ENCODE measurements at regions not wholly inside any gene's neighbourhood (a gene's known extent, or its start where the extent isn't known, plus 50 kb on each side); places are given as distances from the start of the nearest gene placed in this dataset.
"Not testable (repeated sequence)": the region's sequence is repeated elsewhere in the genome, so short reads cannot be mapped to it uniquely, and the experiment has no call there.

DNA sequence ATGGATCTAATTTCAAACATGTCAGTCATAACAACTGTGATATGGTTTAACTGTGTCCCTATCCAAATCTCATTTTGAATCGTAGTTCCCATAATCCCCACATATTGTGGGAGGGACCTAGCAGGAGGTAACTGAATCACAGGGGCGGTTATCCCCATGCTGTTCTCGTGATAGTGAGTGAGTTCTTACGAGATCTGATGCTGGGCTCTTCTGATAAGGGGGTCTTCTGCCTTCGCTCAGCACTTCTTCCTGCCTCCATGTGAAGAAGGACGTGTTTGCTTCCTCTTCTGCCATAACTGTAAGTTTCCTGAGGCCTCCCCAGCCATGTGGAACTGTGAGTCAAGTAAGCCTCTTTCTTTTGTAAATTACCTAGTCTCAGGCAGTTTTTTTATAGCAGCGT, 138.0 kb upstream of the PCGF5 start:
- DNase-seq (ENCODE audit: low spot score), result no peak

DNA sequence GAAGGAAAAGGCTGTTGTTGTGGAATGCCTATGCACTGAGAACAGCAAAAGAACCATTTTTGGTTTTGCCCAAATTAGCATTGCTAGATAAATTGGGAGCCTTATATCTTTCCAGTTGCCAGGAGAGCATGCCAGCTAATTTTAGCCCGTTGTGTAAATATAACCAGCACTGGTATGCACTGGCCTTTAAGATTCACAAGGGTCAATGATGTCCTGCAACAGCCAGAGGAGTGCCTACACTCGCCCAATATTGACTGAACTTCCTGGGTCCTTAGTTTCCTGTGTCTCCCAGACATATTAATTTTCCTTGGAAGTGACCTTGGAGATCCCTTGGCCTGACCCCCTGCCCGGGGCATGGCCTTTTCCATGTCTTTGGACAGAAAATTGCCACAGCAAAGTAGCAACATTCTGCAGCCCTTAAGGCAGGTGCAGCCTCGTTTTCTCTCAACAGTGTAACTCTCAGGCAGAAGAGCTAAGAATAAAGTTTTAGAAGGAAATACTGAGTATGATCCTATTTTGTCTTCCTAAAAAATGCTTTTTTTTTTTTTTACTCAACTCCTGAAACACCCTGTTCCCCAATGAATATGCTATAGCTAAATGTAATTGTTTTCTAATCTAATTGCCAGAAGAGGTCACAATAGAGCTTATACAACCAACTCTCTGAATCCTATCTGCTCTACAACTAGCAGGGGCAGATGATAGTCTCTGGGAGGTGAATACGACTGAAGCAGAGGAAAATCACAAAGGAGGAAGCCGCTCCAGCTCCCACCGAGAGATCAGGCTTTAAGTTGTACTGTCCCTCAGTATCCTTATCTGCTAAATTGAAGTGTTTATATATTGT, 131.9 kb upstream of the PCGF5 start:
- DNase-seq (ENCODE audit: low spot score), result no peak

DNA sequence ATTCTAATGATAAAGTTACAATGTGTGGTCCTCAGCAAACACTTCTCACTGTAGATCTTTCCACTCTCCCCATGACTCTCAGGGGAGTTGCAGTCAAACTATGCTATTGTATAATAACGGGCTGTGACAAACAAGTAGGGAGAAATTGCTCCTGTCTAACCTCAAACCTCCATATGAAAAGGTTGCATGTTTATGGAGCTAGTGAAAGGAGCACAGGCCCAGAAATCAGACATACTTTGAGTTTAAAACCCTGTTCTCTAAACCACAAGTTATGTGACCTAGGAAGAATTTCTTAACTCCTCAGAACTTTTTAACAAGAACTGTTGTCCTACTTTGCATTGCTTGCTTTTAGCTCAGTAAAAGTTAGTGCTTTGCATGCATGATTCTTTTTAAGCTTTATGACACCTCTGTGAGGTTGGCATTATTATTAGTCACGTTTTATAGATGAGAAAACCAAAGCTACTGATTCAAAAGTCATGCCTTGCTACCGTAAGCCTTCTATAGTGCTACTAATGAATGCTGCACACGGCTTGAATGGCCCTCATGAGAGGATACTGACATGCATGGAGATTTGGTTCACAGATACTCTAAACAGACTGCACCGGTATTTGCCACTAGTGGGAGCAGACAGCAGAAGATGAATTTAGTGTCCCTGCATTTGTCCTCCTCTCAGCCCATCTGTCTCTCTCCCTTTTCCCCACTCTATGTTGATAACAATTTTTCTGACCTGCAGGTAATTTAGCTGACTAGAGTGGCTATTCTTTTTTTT, 129.5 kb upstream of the PCGF5 start:
- DNase-seq (ENCODE audit: low spot score), result no peak

DNA sequence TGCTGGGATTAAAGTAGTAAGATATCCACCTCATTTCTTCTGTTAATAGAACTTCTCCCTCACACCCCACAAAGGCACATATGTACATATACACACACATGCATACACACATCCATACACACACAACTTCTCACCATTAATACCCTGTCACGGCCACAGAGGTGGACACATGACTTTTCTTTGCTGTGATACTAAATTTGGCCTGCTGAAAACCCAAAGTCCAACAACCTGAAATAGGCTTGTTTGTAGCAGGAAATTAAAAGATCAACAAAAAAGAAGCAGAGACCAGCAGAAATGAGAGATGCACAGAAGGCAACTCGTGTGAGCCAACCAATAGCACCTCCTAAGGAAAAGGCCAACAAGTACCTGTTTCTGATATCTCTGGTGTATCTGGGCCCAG, 128.7 kb upstream of the PCGF5 start:
- DNase-seq (ENCODE audit: low spot score), result no peak

DNA sequence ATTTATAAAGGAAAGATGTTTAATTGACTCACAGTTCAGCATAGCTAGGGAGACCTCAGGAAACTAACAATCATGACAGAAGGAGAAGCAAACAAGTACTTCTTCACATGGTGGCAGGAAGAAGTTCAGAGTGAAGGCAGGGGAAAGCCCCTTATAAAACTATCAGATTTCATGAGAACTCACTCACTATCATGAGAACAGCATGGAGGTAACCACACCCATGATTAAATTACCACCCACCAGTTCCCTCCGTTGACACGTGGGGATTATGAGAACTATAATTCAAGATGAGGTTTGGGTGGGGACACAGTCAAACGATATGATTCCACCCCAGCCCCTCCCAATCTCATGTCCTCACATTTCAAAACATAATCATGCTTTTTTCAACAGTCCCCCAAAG, 124.2 kb upstream of the PCGF5 start:
- DNase-seq (ENCODE audit: low spot score), result no peak

DNA sequence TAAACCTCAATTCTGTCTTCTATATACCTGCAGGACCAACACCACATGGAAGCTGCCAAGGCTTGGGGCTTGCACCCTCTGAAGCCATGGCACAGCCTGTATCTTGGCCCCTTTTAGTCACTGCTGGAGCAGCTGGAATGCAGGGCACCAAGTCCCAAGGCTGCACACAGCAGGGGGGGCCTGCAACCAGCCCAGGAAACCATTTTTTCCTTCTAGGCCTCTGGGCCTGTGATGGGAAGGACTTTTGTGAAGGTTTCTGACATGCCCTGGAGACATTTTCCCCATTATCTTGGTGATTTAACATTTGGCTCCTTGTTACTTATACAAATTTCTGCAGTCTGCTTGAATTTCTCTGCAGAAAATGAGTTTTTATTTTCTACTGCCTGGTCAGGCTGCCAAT, 123.2 kb upstream of the PCGF5 start:
- DNase-seq (ENCODE audit: low spot score), result no peak

DNA sequence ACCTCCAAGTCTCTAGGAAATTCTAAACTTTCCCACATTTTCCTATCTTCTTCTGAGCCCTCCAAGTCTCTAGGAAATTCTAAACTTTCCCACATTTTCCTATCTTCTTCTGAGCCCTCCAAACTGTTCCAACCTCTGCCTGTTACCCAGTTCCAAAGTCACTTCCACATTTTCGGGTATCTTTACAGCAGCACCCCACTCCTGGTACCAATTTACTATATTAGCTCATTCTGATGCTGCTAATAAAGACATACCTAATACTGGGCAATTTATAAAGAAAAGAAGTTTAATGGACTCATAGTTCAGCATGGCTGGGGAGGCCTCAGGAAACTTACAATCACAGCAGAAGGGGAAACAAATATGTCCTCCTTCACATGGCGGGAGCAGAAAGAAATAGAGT, 122.4 kb upstream of the PCGF5 start:
- DNase-seq (ENCODE audit: low spot score), result not testable (repeated sequence)

DNA sequence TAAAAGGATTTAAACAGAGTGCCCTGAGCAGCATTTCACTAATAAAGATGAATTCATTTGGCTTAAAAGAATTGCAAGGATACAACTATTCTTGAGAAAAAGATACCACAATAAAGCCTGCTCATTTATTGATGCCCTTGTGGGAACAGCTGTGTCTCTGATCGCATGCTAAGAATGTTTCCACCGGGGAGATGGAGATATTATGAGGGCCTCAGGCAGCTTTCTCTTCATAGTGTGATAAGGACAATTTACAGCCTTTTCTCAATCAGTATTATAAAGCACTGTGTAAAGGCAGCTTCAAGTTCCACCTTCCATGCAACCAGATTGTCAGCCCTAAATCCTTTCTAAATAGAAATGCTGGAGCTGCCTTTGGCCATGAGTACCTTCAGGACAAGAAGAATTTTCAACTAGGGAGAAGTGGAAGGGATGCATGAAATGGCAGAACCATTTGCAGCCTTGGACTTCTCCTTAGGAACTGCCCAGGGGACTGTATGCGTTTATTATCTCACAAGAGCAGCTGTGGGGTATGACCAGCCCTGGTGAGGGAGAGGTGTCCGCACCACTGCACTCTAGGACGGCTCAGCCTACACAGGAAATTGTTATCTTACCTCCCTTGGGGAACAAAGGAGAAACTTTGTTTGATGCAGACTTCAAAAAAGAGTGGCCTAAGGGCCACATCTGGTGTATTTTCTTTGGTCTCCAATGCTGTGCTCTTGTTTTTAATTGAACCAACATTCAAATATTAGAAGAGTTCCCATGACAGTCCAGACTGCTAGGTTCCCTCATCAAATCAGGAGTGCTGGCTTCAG, 116.9 kb upstream of the PCGF5 start:
- no peak for DNase-seq (ENCODE audit: low spot score)

DNA sequence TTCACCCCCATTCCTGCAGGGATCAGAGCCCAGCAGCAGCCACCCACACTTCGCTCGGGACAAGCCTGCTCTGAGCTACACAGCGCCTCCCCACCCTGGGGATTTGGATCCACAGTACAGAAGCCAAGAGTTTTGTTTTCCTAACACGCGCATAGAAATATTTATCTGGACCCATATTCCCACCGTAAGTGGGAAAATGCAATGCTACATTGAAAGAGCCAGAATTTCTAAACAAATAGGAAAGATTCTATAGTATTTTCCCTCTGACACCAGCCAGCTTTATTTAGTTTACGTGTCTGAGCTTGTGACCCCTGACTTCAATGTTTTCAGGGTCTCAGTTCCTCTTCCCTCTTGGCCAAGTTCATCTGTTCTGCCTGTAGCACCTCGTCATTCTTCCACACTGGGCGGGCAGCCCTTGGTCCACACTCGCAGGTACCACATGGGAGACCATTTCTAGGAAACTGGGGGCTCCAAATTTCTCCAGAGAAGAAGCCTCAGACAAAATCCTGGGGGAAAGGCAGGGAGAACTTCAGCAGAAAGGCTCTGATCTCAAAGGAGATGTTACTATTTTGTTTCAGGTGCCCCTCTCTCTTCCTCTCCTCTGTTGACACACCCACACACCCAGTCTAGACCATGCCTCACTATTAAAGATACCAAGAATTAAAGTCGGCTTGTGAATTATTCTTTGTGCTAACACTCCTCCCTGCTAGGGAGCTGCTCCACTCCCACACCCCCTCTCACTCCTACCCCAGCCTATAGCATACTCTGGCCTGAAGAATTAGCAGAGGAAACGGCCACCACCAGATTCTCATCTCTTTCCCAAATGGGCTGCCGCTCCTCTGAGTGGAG, 116.0 kb upstream of the PCGF5 start:
- DNase-seq (ENCODE audit: low spot score), result no peak

DNA sequence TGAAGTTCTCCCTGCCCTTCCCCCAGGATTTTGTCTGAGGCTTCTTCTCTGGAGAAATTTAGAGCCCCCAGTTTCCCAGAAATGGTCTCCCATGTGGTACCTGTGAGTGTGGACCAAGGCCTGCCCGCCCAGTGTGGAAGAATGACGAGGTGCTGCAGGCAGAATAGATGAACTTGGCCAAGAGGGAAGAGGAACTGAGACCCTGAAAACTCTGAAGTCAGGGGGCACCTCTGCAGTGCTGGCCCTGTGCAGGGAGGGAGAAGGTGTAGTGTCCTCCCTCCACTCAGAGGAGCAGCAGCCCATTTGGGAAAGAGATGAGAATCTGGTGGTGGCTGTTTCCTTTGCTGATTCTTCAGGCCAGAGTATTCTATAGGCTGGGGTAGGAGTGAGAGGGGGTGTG, 115.2 kb upstream of the PCGF5 start:
- no peak for DNase-seq (ENCODE audit: low spot score)

DNA sequence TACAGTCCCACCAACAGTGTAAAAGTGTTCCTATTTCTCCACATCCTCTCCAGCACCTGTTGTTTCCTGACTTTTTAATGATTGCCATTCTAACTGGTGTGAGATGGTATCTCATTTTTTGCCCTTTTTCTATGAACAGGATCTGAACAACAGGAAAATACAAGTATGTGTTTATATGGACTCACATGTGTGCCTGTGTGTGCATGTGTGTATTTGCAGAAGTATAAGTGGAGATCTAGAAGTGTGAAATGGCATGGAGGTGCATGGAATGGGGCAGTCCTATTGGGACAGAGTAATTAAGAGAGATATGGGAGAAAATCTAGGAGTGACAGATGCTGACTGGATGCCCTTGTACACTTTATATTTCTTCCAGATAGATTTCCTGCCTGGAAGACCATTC, 111.6 kb upstream of the PCGF5 start:
- DNase-seq (ENCODE audit: low spot score), result no peak

DNA sequence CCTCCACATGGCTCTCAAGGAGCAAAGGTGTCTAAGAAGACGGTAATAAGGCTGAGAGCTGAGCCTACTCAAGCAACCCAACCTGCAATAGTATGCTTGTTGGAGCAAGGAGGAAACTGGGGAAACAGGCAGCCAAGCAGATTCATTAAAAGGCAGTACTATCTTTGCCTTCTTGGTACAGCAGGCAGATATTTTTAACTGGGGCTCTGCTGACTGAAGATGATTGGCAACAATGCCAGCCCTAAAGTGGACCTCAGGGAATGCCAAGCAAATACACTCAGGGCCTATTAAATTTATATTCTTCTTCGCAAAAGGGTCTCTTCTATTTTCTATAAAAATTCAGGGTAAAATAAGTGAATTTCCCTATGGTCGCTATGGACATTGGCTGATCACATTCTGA, 109.4 kb upstream of the PCGF5 start:
- DNase-seq (ENCODE audit: low spot score), result no peak

DNA sequence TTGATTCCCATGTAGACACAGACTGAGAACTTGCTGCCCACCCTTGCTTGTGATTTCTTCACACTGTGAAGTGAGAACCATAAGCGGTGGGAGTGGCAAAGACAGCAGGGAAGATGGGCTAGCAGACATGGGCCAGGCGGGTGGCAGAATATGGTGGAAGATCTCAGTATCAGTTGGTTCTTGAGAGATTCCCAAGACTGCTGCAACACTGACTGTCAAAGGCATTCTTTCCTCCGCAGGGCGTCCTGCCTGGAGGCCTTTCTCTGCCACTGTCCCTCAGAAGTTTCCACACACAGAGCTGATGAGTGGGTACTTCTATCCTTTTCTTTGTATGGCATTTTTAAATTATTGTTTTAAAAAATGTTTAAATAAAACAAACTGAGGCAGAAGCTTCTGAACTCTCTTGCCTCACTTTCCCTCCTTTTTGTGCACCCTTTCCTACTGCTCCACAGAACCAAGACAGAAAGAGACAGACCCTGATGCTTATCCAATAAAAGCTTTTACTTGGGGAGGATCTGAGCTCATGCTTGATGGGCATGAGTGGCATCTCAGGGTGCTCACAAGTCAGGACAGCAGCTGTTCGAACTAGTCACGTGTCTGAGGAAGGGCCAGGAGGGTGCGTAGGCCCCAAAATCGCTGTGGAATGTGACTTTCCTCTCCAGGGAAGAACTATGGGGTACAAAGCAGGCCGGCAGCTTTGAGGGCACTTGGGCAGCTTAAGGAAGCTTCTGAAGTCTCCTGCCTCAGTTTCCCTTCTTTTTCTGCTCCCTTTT, 104.7 kb upstream of the PCGF5 start:
- no peak for DNase-seq (ENCODE audit: low spot score)

DNA sequence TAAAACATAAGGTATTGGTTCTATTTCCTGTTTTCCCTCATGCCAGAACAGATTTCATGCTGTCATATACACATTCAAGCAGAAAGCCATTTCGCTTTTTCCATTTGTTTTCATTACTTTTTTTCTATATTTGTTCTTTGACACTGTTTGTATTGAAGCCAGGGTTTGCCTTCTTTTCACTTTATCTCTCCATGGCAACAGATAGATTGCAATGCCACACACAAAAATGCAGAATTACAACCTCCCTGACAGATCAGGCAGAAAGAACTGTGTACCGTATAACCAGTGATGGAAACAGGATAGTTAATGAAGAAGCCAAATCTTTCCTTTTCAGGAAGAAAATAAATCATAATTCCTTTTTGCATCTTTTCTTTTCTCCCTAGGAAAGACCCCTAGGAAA, 103.0 kb upstream of the PCGF5 start:
- DNase-seq (ENCODE audit: low spot score), result no peak

DNA sequence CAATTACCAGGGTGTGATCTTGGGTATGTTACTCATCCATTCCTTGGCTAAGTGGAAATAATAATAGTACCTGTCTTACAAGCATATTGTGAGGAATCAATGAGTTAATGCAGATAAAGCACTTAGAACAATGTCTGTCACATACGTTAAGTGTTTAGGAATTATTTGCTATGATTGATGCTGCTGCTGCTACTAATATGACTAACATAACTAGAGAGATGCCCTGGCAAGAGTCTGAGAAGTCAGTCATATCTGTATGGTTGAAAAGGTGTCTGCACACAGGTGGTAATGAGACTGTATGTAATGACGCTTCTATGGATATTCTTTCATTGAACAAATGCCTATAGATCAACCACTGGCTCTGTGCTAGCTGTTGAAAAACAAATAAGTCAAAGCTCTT, 100.1 kb upstream of the PCGF5 start:
- no peak for DNase-seq (ENCODE audit: low spot score)

DNA sequence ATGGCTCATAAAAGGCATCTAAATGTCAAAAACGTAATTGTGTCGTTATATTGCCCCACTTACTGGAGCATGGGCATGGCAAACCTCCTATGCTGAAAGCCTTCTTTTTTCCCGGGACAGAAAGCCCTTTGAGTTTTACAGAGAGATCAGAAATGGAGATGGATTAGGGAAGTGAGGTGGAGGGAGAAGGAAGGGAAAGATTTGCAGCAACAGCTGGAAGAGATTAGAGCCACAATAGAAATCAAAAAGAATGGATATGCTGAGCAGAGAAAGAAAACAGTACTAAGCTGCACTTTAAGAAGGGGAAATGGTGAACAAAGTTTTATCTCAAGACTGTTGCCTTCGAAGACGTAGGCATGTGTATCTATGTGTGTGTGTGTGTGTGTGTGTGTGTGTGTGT, 97.2 kb upstream of the PCGF5 start:
- DNase-seq (ENCODE audit: low spot score), result no peak

DNA sequence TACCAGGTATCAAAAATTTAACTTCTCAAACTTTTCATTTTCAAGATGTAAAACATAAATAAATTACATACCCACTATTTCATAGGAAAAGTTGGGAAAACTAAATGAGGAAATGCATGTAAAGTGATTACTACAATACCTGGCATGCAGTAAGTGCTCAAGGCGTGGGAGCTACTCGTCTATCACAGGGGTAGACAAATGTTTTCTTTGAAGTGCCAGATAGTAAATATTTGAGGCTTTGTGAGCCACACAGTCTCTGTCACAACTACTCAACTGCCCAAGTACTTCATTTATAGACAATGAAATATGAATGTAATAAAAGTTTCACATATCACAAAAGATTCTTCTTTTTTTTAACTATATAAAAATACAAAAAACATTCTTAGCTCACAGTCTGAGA, 96.4 kb upstream of the PCGF5 start:
- no peak for DNase-seq (ENCODE audit: low spot score)

DNA sequence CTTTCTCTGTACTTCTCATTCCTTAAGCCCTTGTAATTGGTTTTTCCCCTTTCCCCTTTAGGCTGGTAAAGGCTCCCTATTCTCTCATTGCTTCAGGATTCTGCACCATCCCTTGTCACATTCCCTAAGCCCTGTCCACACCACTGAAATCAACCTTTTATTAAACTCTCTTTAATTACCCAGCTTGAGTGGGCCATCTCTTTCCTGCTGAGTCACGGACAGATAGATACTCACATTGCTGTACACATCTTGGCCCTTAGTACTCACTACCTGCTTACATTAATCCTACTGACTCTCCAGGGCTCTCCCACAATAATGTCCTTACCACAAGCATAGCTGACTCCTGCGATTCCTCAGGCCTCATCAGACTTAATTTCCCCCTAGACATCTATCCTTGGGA, 94.0 kb upstream of the PCGF5 start:
- no peak for DNase-seq (ENCODE audit: low spot score)

DNA sequence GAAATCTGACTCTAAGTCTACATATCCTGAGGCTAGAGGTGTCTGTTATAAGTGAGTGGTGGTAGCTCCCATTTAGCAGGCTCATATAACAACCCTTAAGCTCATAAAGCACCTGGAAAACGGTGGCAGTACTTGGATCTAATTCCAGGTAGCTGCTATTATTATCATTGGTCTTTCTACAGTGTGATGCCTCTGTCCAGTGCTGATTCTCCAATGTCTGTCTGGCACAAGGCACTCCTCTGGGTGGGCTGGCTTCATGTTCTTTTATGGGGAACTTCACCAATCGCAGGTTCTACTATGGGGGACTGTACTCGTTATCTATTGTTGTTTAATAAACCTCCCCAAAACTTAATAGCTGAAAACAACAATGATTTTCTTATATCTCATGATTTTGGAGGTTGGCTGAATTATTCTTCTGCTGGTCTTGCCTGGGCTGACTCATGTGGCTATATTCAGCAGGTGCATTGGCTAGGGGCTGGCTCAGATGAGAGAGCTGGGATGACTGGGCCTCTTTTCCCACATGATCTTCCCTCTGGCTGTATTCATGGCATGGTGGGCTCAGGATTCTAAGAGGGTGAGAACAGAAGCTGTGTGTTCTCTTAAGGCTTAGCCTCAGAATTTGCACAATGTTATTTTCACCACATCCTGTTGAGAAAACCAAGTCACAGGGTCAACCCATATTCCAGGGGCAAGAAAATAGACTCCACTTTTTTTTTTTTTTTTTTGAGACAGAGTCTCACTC, 93.0 kb upstream of the PCGF5 start:
- DNase-seq (ENCODE audit: low spot score), result no peak

DNA sequence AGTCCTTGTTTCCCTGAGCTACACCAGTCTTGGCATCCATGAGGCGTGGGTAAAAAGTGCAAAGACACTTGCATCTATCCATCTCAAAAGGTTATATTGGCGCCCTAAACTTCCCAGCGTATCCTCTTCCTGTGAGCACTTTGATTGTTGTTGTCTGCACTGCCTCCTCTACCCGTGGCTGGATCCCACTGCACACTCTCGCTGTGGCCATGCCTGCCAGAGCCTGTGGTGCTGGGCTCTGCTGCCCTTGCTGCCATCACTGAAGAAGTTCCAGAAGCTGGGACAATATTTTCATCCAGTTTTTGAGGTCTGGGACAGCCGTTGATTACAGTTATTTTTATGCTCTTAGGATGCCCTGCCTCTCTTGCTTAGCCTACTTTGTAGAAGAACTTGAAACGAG, 85.3 kb upstream of the PCGF5 start:
- no peak for DNase-seq (ENCODE audit: low spot score)
